ENCODE measurements at regions not wholly inside any gene's neighbourhood (a gene's known extent, or its start where the extent isn't known, plus 50 kb on each side); places are given as distances from the start of the nearest gene placed in this dataset.

DNA sequence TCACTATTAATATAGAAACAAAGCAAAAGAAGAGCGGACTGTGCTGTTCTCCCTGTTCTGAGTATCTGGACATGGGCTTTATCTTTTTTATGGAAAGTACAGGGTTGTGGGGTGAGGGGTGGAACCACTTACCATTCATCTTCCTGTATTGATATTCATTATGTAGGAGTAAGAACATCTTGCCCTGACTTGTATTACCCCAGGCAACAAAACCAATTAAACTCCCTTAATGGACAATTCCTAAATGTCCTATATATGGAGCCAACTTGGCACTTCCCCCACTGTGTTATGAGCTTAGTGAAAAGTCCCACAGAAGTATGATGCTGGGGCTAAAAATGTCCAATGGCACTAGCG is 139.9 kb upstream of the KRR1 start:
- TF ChIP-seq GATA2 (IDR thresholded peaks at IDR 0.05; ENCODE audit: low read depth, low read length) (no peak), GATA3 (IDR thresholded peaks at IDR 0.05; ENCODE audit: low read depth, low read length) (no peak)

- TF ChIP-seq GATA2 (IDR thresholded peaks at IDR 0.05; ENCODE audit: low read depth, low read length), result no peak
- no peak for TF ChIP-seq GATA3 (IDR thresholded peaks at IDR 0.05; ENCODE audit: low read depth, low read length)
Measured at GRCh38 chr12:75650595-75651341, 139.4 kb upstream of the KRR1 start.

- TF ChIP-seq GATA3 (IDR thresholded peaks at IDR 0.05; ENCODE audit: low read depth, low read length), result no peak
- no peak for TF ChIP-seq GATA2 (IDR thresholded peaks at IDR 0.05; ENCODE audit: low read depth, low read length)
Measured at GRCh38 chr12:75650100-75650499, 138.7 kb upstream of the KRR1 start.

GRCh38 chr12:75648856-75649255 is 137.4 kb upstream of the KRR1 start:
- TF ChIP-seq GATA2 (IDR thresholded peaks at IDR 0.05; ENCODE audit: low read depth, low read length) (no peak), GATA3 (IDR thresholded peaks at IDR 0.05; ENCODE audit: low read depth, low read length) (no peak)

DNA sequence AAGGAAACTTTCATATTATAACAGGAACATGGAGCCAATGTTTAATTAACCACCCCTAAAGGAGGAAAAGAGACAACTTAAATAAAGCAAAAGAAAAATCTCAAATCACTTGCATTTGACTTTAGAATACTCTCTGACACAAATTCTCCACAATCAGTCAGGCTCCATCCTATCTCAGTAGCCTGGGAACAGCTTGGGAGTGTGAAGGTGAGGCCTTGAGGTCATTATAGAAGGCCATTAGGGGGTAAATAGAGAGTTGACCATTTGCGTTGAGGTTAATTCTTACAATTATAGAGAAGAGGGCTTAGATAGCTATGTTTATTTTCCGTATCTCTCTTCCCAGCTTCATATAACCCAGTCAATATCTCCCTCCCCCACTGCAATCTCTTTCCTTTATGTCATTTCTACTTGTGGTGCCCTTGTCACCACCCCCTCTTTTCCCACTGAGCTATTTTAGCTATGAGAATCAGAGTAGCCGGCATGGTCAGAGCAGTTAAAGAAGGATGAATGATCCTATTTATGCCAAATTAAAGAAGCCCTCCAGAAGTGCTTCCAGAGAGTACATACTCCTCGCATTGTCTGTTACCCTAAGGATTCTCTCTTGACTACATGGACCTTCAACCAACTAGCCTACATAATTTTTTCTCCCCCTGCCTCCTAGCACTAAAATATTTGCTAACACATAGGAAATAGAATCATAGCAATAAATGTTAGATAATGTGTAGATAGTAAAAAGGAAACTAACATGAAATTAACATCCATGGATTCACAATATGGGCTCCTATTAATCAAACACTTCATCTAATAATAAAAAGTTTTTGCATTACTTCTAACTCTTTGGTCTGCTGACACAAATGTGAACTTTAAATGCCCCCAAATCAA is 135.2 kb upstream of the KRR1 start:
- TF ChIP-seq GATA2 (IDR thresholded peaks at IDR 0.05; ENCODE audit: low read depth, low read length), result no peak
- TF ChIP-seq GATA3 (IDR thresholded peaks at IDR 0.05; ENCODE audit: low read depth, low read length), result no peak

- no peak for TF ChIP-seq GATA2 (IDR thresholded peaks at IDR 0.05; ENCODE audit: low read depth, low read length)
- no peak for TF ChIP-seq GATA3 (IDR thresholded peaks at IDR 0.05; ENCODE audit: low read depth, low read length)
Measured at GRCh38 chr12:75644472-75645072, 133.2 kb upstream of the KRR1 start.

- no peak for TF ChIP-seq GATA3 (IDR thresholded peaks at IDR 0.05; ENCODE audit: low read depth, low read length)
- TF ChIP-seq GATA2 (IDR thresholded peaks at IDR 0.05; ENCODE audit: low read depth, low read length), result no peak
Measured at GRCh38 chr12:75642226-75642625, 130.8 kb upstream of the KRR1 start.

- no peak for TF ChIP-seq GATA3 (IDR thresholded peaks at IDR 0.05; ENCODE audit: low read depth, low read length)
- no peak for TF ChIP-seq GATA2 (IDR thresholded peaks at IDR 0.05; ENCODE audit: low read depth, low read length)
Measured at GRCh38 chr12:75641031-75641780, 129.8 kb upstream of the KRR1 start.

DNA sequence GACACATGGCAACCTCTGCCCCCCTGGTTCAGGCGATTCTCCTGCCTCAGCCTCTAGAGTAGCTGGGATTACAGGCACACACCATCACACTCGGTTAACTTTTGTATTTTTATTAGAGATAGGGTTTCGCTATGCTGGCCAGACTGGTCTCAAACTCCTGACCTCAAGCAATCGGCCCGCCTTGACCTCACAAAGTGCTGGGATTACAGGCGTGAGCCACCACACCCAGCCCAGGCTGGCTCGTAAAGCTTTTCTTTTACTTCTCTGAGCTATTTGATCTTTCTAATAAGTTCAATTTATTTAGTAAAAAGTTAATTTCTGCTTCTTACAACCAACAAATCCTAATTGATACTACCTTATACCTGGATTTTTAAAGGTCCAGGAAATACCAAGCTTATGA is 127.4 kb upstream of the KRR1 start:
- TF ChIP-seq GATA2 (IDR thresholded peaks at IDR 0.05; ENCODE audit: low read depth, low read length), result no peak
- TF ChIP-seq GATA3 (IDR thresholded peaks at IDR 0.05; ENCODE audit: low read depth, low read length), result no peak

GRCh38 chr12:75636607-75637006 is 125.2 kb upstream of the KRR1 start:
- TF ChIP-seq GATA3 (IDR thresholded peaks at IDR 0.05; ENCODE audit: low read depth, low read length) (no peak), GATA2 (IDR thresholded peaks at IDR 0.05; ENCODE audit: low read depth, low read length) (no peak)

GRCh38 chr12:75635606-75636444 is 124.4 kb upstream of the KRR1 start:
- TF ChIP-seq GATA3 (IDR thresholded peaks at IDR 0.05; ENCODE audit: low read depth, low read length), result no peak
- TF ChIP-seq GATA2 (IDR thresholded peaks at IDR 0.05; ENCODE audit: low read depth, low read length), result no peak

DNA sequence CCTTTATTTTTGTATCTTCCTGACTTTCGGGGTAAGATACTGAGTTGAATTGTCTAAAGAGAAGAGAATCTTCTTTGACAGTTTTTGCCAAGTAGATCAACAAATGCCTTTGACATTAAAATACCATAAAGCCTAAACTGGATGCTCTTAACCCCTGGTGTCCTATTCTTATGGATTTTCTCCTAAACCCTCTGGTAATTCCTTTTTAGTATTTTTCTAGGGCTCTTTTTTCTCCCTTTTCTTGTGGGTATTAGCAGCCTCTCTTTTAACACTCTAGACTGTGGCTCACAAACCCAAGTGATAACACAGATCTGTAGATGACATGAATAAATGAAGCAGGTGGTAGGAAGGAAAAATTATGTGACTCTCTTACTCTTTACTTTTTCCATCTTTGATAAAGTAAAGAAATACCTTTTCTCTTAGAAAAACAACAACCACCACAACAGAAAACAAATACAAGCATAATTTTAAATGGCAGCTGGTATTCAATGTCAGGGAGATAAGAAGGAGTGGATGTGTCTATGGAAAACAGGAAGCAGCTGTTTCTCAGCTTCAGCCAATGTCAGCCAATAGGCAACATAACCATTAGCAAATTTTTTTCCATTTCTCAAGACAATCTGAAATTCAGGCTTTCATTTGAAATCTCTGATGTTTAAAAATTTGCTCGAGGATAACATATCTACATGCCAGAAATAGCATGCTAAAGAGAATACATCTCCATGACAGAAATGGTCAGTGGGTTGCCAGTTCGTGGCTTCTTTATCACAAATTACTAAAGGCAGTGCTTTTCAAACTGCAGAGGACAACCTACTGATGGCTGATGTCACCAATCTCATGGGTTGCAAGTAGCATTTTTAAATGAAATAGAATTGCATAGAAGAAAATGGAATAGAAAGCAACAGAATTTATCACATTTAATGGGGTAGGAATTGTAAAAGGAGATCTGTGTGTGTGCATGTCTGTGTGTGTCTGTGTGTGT is 123.1 kb upstream of the KRR1 start:
- TF ChIP-seq GATA2 (IDR thresholded peaks at IDR 0.05; ENCODE audit: low read depth, low read length) (no peak), GATA3 (IDR thresholded peaks at IDR 0.05; ENCODE audit: low read depth, low read length) (no peak)

Data from SH-SY5Y (cell line).